ENCODE measurements at regions not wholly inside any gene's neighbourhood (a gene's known extent, or its start where the extent isn't known, plus 50 kb on each side); places are given as distances from the start of the nearest gene placed in this dataset.

DNA sequence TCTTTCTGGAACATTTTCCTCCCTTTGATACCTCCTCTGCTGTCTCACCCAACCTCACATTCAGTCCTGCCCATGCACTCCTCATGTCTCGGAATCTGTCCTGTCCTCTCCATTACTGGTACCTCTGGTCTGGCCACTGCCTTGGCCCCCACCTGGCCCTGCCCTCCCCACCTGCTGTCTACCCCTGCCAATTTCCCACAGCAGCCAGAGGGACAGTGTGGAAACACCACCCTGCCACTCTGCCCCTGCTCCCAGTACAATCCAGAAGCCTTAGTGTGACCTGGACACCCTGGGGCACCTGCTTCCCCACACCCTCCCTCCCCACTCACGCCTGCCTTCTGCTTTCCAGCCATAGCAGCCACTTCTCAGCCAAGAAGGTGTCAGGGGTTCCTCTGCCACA is 534.4 kb downstream of the MATN1 start:
- Histone ChIP-seq H3K27ac (no peak overlapping the region), H3K4me1 (ENCODE audit: control insufficient read depth in 1 of 2, insufficient read depth in 1 of 2, low read depth in 1 of 2, low read length in 1 of 2) (no peaks in the 10 kb centered on the region), H3K4me3 (ENCODE audit: low read depth in 1 of 2, low read length in 1 of 2) (no peak overlapping the region), H3K36me3 (no peaks in the 10 kb centered on the region), H3K9me3 (no peaks in the 10 kb centered on the region), H3K27me3 (peaks cover 6% of the 10 kb centered on the region)
- TF ChIP-seq, protein P1, sequence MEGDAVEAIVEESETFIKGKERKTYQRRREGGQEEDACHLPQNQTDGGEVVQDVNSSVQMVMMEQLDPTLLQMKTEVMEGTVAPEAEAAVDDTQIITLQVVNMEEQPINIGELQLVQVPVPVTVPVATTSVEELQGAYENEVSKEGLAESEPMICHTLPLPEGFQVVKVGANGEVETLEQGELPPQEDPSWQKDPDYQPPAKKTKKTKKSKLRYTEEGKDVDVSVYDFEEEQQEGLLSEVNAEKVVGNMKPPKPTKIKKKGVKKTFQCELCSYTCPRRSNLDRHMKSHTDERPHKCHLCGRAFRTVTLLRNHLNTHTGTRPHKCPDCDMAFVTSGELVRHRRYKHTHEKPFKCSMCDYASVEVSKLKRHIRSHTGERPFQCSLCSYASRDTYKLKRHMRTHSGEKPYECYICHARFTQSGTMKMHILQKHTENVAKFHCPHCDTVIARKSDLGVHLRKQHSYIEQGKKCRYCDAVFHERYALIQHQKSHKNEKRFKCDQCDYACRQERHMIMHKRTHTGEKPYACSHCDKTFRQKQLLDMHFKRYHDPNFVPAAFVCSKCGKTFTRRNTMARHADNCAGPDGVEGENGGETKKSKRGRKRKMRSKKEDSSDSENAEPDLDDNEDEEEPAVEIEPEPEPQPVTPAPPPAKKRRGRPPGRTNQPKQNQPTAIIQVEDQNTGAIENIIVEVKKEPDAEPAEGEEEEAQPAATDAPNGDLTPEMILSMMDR (IDR thresholded peaks at IDR 0.05), result no peak

DNA sequence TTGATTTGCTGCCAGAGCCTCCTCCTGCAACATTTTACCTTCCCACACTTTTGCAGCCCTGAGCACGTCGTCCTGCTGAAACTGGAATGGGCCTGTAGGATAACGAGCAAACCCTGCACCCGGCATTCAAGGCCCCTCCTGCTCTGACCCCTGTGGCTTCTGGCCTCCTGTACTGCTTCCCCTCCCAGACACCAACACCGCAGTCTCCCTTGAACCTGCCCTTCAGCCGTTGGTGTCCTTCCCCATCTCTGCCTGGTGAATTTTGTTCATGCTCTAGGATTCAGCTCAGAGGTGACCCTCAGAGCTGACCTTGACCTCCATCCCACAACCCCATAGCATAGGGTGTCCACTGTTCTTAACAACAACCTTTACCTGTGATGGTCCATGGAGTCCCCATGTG is 535.1 kb downstream of the MATN1 start:
- Histone ChIP-seq H3K4me3 (ENCODE audit: low read depth in 1 of 2, low read length in 1 of 2) (no peak overlapping the region), H3K36me3 (no peaks in the 10 kb centered on the region), H3K4me1 (ENCODE audit: control insufficient read depth in 1 of 2, insufficient read depth in 1 of 2, low read depth in 1 of 2, low read length in 1 of 2) (no peaks in the 10 kb centered on the region), H3K9me3 (no peaks in the 10 kb centered on the region), H3K27ac (no peak overlapping the region), H3K27me3 (peaks cover 6% of the 10 kb centered on the region)
- TF ChIP-seq, protein P1 (IDR thresholded peaks at IDR 0.05), result no peak

DNA sequence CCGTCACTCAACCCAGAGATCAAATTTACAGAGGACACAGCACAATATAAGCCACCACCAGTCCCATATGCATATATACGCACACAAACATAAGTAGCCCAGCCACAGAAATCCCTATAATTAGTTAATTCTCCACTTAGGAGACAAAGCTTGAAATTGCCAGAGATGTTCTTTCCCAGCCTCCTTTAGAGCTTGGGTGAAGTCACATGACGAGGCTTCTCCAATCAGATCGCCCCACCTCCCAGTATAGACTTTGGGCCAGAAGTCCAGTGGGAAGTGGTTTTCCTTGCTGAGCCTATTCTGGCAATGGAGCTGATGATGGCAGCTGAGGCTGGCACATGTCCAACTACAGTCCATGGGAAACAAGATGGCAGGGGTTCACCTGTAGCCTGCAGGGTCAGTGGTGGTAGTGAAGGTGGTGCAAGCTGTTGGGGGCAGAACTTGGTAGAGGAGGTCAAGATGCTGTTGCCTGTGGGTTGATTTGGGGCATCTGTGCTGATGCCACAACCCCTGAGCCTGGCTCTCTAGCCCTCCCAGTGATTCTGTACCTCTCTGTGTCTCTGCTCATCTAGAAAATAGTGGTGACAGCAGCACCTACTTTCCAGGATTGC is 535.9 kb downstream of the MATN1 start:
- TF ChIP-seq, protein P1 (IDR thresholded peaks at IDR 0.05), result no peak
- H3K9me3 ChIP-seq, result no peaks in the 10 kb centered on the region
- no peaks in the 10 kb centered on the region for H3K36me3 ChIP-seq
- H3K4me3 ChIP-seq (ENCODE audit: low read depth in 1 of 2, low read length in 1 of 2), result no peak overlapping the region
- no peak overlapping the region for H3K27ac ChIP-seq
- no peaks in the 10 kb centered on the region for H3K4me1 ChIP-seq (ENCODE audit: control insufficient read depth in 1 of 2, insufficient read depth in 1 of 2, low read depth in 1 of 2, low read length in 1 of 2)
- H3K27me3 ChIP-seq, result peaks cover 6% of the 10 kb centered on the region

DNA sequence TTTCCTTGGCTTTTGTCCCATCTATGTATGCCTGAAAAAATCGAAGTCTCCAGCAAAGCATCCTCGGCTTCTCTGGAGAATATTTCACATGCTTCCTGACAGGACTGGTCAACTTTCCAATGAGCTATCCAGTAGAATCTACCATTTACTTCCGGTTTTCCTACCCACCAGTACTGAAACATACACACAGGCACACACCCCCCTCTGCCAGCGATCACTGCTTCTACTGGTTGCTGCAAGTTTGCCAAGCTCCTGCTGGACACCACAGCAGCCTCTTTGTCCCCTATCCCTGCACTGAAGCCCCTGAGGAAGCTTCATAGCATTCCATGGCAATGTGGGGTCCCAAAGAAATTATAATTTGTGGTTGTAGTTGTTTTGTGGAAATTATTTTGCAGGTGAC is 536.8 kb downstream of the MATN1 start:
- Histone ChIP-seq H3K4me1 (ENCODE audit: control insufficient read depth in 1 of 2, insufficient read depth in 1 of 2, low read depth in 1 of 2, low read length in 1 of 2) (no peaks in the 10 kb centered on the region), H3K27ac (no peak overlapping the region), H3K27me3 (peaks cover 6% of the 10 kb centered on the region), H3K4me3 (ENCODE audit: low read depth in 1 of 2, low read length in 1 of 2) (no peak overlapping the region), H3K9me3 (no peaks in the 10 kb centered on the region), H3K36me3 (no peaks in the 10 kb centered on the region)
- TF ChIP-seq, protein P1 (IDR thresholded peaks at IDR 0.05), result no peak

DNA sequence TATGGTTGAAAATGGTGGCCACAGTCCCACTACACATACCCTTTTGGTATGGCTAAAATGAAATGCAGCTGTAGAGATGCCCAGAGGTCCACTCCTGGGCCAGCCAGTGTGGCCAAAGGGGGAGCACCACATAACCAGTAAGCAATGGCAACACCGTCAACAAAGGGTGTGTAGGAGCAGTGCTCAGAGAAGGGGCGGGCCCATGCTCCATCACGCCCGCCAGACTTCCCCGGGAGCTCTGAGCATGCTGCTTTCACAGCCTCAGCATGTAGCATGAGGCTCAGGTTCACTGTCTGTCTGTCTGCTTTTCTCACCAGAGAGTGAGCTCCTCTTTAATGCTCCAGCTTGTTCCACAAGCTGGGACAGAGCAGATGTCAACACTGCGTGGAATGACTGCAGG is 537.6 kb downstream of the MATN1 start:
- Histone ChIP-seq H3K9me3 (no peaks in the 10 kb centered on the region), H3K27me3 (peaks cover 6% of the 10 kb centered on the region), H3K27ac (no peak overlapping the region), H3K36me3 (no peaks in the 10 kb centered on the region), H3K4me1 (ENCODE audit: control insufficient read depth in 1 of 2, insufficient read depth in 1 of 2, low read depth in 1 of 2, low read length in 1 of 2) (no peaks in the 10 kb centered on the region), H3K4me3 (ENCODE audit: low read depth in 1 of 2, low read length in 1 of 2) (no peak overlapping the region)
- TF ChIP-seq, protein P1 (IDR thresholded peaks at IDR 0.05), result no peak

DNA sequence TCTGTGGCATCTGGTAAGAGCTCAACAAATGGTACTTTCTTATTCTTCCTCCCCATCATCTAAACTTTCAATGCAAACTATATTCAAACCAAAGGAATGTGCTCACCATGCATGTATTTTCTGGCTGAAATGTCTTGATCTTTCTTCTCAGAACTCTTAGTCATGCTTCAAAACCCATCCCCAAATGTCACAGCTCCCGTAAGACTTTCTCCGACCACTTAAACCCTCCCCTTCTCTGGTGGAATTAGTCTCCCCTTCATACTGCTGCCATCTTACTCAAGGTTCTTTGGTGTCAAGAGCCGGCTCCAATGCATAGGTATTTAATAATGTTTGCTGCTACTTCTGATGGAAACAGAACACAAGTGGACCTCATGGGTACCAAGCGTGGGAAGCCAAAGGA is 538.1 kb downstream of the MATN1 start:
- Histone ChIP-seq H3K4me1 (ENCODE audit: control insufficient read depth in 1 of 2, insufficient read depth in 1 of 2, low read depth in 1 of 2, low read length in 1 of 2) (no peaks in the 10 kb centered on the region), H3K36me3 (no peaks in the 10 kb centered on the region), H3K27ac (no peak overlapping the region), H3K27me3 (peaks cover 6% of the 10 kb centered on the region), H3K9me3 (no peaks in the 10 kb centered on the region), H3K4me3 (ENCODE audit: low read depth in 1 of 2, low read length in 1 of 2) (no peak overlapping the region)
- TF ChIP-seq, protein P1 (IDR thresholded peaks at IDR 0.05), result no peak
